WERI-Rb-1 (cell line): ENCODE measurements at regions not wholly inside any gene's neighbourhood (a gene's known extent, or its start where the extent isn't known, plus 50 kb on each side); places are given as distances from the start of the nearest gene placed in this dataset.
"Not testable (repeated sequence)": the region's sequence is repeated elsewhere in the genome, so short reads cannot be mapped to it uniquely, and the experiment has no call there.

Experiments used
- DNase-seq: peaks from one replicate; pipeline ENCODE4 v3.0.0-alpha.2; 2020
- H3K27ac ChIP-seq: fragments of 250-450 bp; sonication (Bioruptor Pico); 2 replicates; pipeline ENCODE4 v1.5.1; 2020; ENCODE audit warnings: mild to moderate bottlenecking, moderate library complexity
- H3K27me3 ChIP-seq: fragments of 250-450 bp; sonication (Bioruptor Pico); 2 replicates; pipeline ENCODE4 v1.5.1; 2021; ENCODE audit warnings: mild to moderate bottlenecking, low read depth, moderate library complexity; ENCODE audit not compliant: insufficient read depth, severe bottlenecking
- H3K36me3 ChIP-seq: fragments of 250-450 bp; sonication (Bioruptor Pico); 2 replicates; pipeline ENCODE4 v1.5.1; 2020; ENCODE audit warnings: mild to moderate bottlenecking, moderate library complexity
- H3K4me3 ChIP-seq: 2 replicates; pipeline ENCODE4 v1.5.1; 2011; ENCODE audit warnings: low read depth, mild to moderate bottlenecking, control low read depth, low read length
- H3K9me3 ChIP-seq: fragments of 250-450 bp; sonication (Bioruptor Pico); 2 replicates; pipeline ENCODE4 v1.5.1; 2021; ENCODE audit warnings: mild to moderate bottlenecking, moderate library complexity; ENCODE audit not compliant: severe bottlenecking

DNA sequence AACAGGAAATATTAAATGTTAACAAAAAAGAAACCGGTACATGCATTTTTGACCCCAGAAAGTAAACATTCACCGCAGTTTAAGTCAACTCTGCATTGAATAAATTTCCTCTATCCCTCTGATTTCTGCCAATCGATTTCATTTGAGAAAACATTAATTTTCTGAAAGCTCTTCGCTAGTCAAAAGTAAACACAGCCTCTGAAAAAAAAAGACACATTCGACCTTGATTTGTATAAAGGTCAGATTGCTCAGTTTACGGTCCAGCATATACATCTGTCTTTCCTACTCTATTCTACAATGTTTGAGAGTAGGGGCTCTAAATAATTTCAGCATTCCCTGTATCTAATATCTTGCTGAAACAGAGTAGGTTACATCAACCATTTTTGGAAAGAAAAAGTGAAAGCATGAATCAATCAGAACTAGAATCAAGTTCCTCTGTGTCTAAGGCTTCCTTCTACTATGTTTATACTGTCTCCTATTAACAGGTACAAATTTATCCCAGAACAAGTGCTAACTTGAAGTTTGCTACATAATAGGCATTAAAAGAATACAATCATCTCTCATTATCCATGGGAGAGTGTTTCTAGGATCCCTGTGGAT, 243.8 kb downstream of the UBE2NL start:
- not testable (repeated sequence) for DNase-seq, H3K27ac ChIP-seq, H3K27me3 ChIP-seq, H3K36me3 ChIP-seq, H3K4me3 ChIP-seq, H3K9me3 ChIP-seq

DNA sequence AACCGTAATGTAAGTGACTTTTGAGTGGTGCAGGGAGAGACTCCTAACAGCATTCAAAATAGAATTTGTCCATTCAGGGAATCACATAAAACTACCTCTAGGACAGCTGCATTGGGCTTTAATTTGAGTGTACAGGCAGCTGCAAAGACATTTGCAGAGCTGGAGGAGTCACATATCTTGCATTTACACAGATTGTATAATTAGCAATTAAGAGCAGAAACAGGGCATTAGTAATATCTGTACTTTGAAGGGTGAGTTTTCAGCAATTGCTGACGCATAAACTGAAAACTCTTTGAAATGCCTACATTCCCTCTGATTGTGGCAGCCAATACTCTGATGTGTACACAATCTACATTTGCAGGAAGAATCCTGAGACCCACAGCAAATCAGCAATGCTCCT, 245.6 kb downstream of the UBE2NL start:
- H3K36me3 ChIP-seq, H3K9me3 ChIP-seq, H3K27ac ChIP-seq, DNase-seq, H3K4me3 ChIP-seq, H3K27me3 ChIP-seq: not testable (repeated sequence)

DNA sequence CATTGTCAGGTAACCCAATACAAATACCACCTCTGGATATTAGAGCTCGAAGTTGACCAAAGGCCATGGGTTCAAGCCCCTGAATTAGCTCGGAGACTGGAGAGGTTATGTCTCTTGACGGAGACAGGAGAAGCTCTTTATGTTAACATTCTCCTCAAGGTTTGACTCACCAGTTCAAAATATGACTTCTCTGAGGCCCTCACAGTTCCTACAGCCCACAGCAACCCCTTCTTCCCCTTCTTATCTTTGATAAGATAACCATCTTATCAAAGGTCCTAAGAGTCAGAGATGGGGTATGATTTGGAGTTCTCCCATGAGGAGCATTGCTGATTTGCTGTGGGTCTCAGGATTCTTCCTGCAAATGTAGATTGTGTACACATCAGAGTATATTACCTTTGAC, 246.6 kb downstream of the UBE2NL start:
- not testable (repeated sequence) for H3K36me3 ChIP-seq, H3K27me3 ChIP-seq, H3K27ac ChIP-seq, H3K9me3 ChIP-seq, H3K4me3 ChIP-seq, DNase-seq

DNA sequence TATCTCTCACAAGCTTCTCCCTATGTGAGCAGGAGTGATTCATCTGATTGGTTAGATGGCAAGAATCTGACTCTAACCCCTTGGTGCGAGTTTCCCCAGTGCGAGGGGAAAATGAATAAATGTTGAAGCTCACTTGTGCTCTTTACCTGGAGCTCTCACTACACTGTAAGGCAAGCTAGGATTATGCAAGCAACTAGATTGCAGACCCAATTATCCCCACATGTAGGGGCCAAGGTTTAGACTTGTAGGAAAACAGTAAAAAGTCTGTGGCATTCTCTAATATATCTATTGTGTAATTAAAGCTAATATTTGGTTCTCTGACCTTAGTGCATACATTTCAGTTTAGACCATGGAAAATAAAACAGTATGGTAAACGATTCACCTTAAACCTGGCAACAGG, 247.2 kb downstream of the UBE2NL start:
- not testable (repeated sequence) for H3K4me3 ChIP-seq, DNase-seq, H3K9me3 ChIP-seq, H3K27ac ChIP-seq, H3K36me3 ChIP-seq, H3K27me3 ChIP-seq

DNA sequence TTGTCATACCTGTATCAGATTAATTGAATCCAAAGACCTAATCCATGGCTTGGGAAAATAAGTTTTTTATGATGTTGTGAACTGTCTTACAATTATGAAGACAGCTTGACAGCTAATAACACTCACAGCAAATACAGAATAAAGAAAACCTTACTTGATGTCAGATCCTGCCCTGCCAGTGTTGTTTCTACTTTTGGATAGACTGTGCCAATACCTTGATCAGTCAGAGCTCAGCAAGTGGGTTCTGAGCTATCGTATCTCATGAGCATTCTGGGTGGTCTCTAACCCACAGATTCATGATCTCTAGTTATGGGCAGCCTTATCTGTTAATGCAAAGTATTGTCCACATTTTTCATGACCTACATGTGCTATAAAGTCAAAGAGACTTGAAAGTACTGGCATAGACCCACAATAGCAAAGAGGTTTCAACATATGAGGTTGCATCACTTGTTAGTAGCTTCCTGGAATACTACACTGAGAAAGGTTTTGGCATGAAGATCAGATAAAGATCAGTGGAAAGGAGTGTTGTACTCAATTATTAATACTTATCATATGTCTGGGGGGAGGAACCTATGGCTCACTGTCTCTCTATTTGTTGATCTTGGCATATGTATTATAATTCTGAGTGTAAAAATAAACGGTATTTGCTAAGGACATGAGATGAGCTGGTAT, 250.7 kb downstream of the UBE2NL start:
- not testable (repeated sequence) for DNase-seq, H3K9me3 ChIP-seq, H3K4me3 ChIP-seq, H3K27ac ChIP-seq, H3K27me3 ChIP-seq, H3K36me3 ChIP-seq

DNA sequence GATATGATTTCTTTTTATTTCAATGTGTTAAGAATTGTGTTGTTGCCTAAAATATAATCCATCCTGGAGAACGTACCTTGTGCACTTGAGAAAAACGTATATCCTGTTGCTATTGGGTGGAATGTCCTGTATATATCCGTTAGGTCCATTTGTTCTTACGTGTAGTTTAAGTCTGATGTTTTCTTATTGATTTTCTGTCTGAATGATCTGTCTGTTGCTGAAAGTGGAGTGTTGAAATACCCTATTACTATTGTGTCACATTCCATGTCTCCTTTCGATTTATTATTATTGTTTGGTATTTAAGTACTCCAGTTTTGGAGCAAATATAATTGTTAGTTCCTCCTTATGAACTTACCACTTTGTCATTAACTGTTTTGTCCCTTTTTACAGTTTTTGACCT, 270.6 kb downstream of the UBE2NL start:
- H3K36me3 ChIP-seq, H3K9me3 ChIP-seq, H3K4me3 ChIP-seq, H3K27ac ChIP-seq, DNase-seq, H3K27me3 ChIP-seq: not testable (repeated sequence)

DNA sequence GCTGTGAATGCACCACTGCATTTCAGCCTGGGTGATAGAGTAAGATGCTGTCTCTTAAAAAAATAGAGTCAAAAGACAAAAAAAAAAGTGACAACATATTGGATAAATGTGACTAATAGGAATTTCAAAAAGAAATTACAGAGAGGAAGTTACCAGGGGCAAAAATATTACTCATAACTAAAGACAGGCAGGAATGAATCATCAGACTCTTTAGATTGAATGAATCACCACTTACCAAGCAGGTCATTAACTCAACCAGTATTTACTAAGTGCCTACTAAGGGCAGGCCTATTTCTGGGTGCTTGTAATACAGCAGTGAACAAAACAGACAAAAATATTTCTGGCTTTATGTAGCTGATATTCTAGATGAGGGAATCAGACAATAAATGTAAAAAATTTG, 301.3 kb downstream of the UBE2NL start:
- DNase-seq, result not testable (repeated sequence)

DNA sequence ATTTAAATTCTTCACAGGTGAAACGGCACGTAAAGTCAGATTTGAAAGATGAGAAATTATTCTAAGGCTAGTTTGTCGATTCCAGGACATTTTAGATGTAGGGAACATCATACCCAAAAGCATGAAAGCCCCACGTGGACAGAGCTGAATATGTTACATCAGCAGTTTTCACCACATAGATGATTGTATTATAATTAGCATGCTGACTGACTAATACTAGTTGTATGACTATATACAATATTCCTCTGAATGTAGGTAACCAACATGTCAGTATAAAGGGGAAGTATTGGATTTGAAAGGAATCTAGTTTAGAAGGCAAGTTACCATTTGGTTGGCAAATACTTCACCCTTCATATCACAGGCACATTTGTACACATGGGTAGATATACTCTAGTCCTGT, 304.6 kb downstream of the UBE2NL start:
- not testable (repeated sequence) for H3K4me3 ChIP-seq, H3K9me3 ChIP-seq, H3K36me3 ChIP-seq, H3K27me3 ChIP-seq, H3K27ac ChIP-seq, DNase-seq

More for the DNA sequence above, 301.3 kb downstream of the UBE2NL start:
- H3K4me3 ChIP-seq, H3K9me3 ChIP-seq, H3K36me3 ChIP-seq, H3K27me3 ChIP-seq, H3K27ac ChIP-seq: not testable (repeated sequence)

DNA sequence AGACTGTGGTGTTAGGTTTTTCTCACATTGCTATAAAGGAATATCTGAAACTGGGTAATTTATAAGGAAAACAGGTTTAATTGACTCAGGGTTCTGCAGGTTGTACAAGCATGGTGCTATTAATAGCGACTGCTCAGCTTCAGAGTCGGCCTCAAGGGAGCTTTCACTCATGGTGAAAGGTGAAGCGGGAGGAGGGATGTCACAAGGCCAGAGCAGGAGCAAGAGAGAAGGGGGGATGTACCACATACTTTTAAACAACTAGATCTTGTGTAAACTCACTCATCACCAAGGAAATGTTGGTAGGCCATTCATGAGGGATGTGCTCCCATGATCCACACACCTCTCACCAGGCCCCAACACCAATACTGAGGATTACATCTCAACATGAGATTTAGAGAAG, 313.2 kb downstream of the UBE2NL start:
- not testable (repeated sequence) for H3K36me3 ChIP-seq, H3K27me3 ChIP-seq, H3K27ac ChIP-seq, H3K4me3 ChIP-seq, DNase-seq, H3K9me3 ChIP-seq

DNA sequence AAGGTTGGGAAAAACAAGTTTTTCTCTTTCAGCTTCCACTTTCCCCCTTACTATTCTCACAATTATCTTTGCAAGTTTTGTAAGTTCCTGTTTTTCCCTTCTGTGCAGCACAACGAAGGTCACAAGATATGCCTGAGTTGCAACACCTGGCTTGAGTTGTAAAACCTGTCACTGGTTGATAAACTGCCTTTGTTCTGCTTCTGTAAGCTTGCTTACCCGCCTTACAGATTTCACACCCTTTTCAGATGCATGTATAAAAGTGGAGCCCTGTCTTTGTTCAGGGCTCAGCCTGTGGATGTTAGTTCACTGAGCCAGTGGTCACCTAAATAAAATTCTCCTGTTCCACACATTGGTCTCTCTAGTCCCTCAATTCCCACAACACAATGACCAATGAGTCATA, 318.9 kb downstream of the UBE2NL start:
- H3K27me3 ChIP-seq, H3K27ac ChIP-seq, H3K4me3 ChIP-seq, H3K9me3 ChIP-seq, DNase-seq, H3K36me3 ChIP-seq: not testable (repeated sequence)

DNA sequence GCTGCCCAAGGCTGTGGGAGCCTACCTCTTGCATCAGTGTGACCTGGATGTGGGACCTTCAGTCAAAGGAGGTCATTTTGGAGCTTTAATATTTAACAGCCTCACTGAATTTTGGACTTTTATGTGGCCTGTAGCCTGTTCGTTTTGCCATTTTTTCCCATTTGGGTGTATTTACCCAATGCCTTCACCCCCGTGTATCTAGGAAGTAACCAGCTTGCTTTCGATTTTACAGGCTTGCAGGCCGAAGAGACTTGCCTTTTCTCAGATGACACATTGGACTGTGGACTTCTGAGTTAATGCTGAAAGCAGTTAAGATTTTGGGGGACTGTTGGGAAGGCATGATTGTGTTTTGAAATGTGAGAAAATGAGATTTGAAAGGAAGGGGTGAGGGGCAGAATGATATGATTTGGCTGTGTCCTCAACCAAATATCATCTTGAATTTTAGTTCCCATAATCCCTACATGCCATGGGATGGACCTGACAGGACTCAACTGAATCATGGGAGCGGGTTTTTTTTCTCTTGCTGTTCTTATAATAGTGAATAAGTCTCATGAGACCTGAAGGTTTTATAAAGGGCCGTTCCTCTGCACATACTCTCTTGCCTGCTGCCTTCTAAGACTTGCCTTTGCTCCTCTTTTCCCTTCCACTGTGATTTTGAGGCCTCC, 324.6 kb downstream of the UBE2NL start:
- DNase-seq, H3K4me3 ChIP-seq, H3K27me3 ChIP-seq, H3K9me3 ChIP-seq, H3K36me3 ChIP-seq, H3K27ac ChIP-seq: not testable (repeated sequence)
